CD14-positive monocyte (primary cell): ENCODE measurements at regions not wholly inside any gene's neighbourhood (a gene's known extent, or its start where the extent isn't known, plus 50 kb on each side); places are given as distances from the start of the nearest gene placed in this dataset.

Source experiments
- DNase-seq, 3 donors: peaks; one replicate each; pipeline ENCODE4 v3.0.0-alpha.2; 2011 to 2022
- H2AFZ ChIP-seq: 2 replicates; pipeline ENCODE4 v1.6.0; 2012; ENCODE audit warnings: mild to moderate bottlenecking, low read depth, low read length, inconsistent platforms; ENCODE audit not compliant: insufficient read depth, poor library complexity, severe bottlenecking
- H3K27ac ChIP-seq, 2 donors: 1 replicate in 1 of 2; 2 replicates in 1 of 2; pipeline ENCODE4 v1.5.1; 2012 to 2013; ENCODE audit warnings: low read length in 2 of 2, control low read depth in 1 of 2, inconsistent platforms in 1 of 2, low read depth in 1 of 2, mild to moderate bottlenecking in 1 of 2
- H3K27me3 ChIP-seq, 2 donors: one replicate each; pipeline versions ENCODE4 v1.6.0 to v1.6.1; 2011 to 2013; ENCODE audit warnings: low read length in 2 of 2; ENCODE audit not compliant: control insufficient read depth in 2 of 2, insufficient read depth in 2 of 2
- H3K36me3 ChIP-seq, 2 donors: replicated peaks in 1 of 2; 1 replicate in 1 of 2; 2 replicates in 1 of 2; pipeline versions ENCODE4 v1.5.1 to v1.6.1; 2012 to 2013; ENCODE audit warnings: low read length in 2 of 2, control low read depth in 1 of 2, inconsistent platforms in 1 of 2, mild to moderate bottlenecking in 1 of 2; ENCODE audit not compliant: insufficient read depth in 2 of 2, control insufficient read depth in 1 of 2
- H3K4me1 ChIP-seq, 2 donors: 1 replicate in 1 of 2; 2 replicates in 1 of 2; pipeline versions ENCODE4 v1.5.1 to v1.6.1; 2012 to 2013; ENCODE audit warnings: low read length in 2 of 2, control low read depth in 1 of 2, inconsistent platforms in 1 of 2, mild to moderate bottlenecking in 1 of 2, moderate library complexity in 1 of 2; ENCODE audit not compliant: insufficient read depth in 2 of 2, control insufficient read depth in 1 of 2
- H3K4me2 ChIP-seq: replicated peaks from 2 replicates; pipeline ENCODE3; 2012; ENCODE audit warnings: low read length, moderate library complexity, mild to moderate bottlenecking; ENCODE audit not compliant: poor library complexity, severe bottlenecking; ENCODE audit errors: extremely low read depth
- H3K4me3 ChIP-seq, 3 experiments: fragments of 200-600 bp in 1 of 3; sonication (generic) in 1 of 3; replicated peaks in 1 of 3; 1 replicate in 2 of 3; 2 replicates in 1 of 3; pipeline ENCODE4 v1.5.1; 2011 to 2013; ENCODE audit warnings: low read length in 3 of 3, mild to moderate bottlenecking in 3 of 3, control low read depth in 2 of 3, low read depth in 2 of 3, inconsistent platforms in 1 of 3, moderate library complexity in 1 of 3
- H3K79me2 ChIP-seq: 2 replicates; pipeline ENCODE4 v1.6.0; 2012; ENCODE audit warnings: mild to moderate bottlenecking, control low read depth, inconsistent platforms, low read length, moderate library complexity; ENCODE audit not compliant: insufficient read depth
- H3K9ac ChIP-seq: 2 replicates; pipeline ENCODE4 v1.6.0; 2017; ENCODE audit warnings: low read length, mild to moderate bottlenecking; ENCODE audit not compliant: insufficient read depth, poor library complexity, severe bottlenecking
- H3K9me3 ChIP-seq, 2 donors: replicated peaks in 1 of 2; 1 replicate in 1 of 2; 2 replicates in 1 of 2; pipeline versions ENCODE4 v1.5.1 to v1.6.1; 2012 to 2013; ENCODE audit warnings: low read length in 2 of 2, control low read depth in 1 of 2; ENCODE audit not compliant: control insufficient read depth in 1 of 2, insufficient read depth in 1 of 2
- H4K20me1 ChIP-seq: 2 replicates; pipeline ENCODE4 v1.6.0; 2012; ENCODE audit warnings: mild to moderate bottlenecking, low read length, control low read depth, moderate library complexity; ENCODE audit not compliant: insufficient read depth
- H3K27ac Mint-ChIP-seq, 7 donors: one replicate each; pipeline ENCODE4 v1.8.0; 2020; ENCODE audit warnings: mild to moderate bottlenecking in 7 of 7, mixed read lengths in 7 of 7, moderate library complexity in 6 of 7, inconsistent platforms in 2 of 7
- H3K27me3 Mint-ChIP-seq, 3 donors: one replicate each; pipeline ENCODE4 v1.8.0; 2021 to 2022; ENCODE audit warnings: low read depth in 3 of 3, mild to moderate bottlenecking in 3 of 3, mixed read lengths in 3 of 3, moderate library complexity in 3 of 3, inconsistent platforms in 1 of 3
- H3K36me3 Mint-ChIP-seq, 2 donors: one replicate each; pipeline ENCODE4 v1.8.0; 2020; ENCODE audit warnings: mixed read lengths in 2 of 2, inconsistent platforms in 1 of 2, mild to moderate bottlenecking in 1 of 2
- H3K4me1 Mint-ChIP-seq: one replicate; pipeline ENCODE4 v1.8.0; 2020; ENCODE audit warnings: mild to moderate bottlenecking, mixed read lengths
- H3K4me3 Mint-ChIP-seq, 2 donors: one replicate each; pipeline ENCODE4 v1.8.0; 2020; ENCODE audit warnings: mild to moderate bottlenecking in 2 of 2, mixed read lengths in 2 of 2, moderate library complexity in 1 of 2
- H3K9me3 Mint-ChIP-seq, 7 donors: one replicate each; pipeline ENCODE4 v1.8.0; 2020 to 2022; ENCODE audit warnings: mixed read lengths in 7 of 7, mild to moderate bottlenecking in 6 of 7, moderate library complexity in 6 of 7, inconsistent platforms in 2 of 7
- WGBS: methylation state at CpG from one replicate; pipeline ENCODE4 v1.1.5; 2013; ENCODE audit warnings: missing lambda C conversion rate; ENCODE audit not compliant: insufficient coverage; 5-methylcytosine and 5-hydroxymethylcytosine counted together
- intact Hi-C, 2 donors: fragments of 100-400 bp; cut with micrococcal nuclease; formaldehyde crosslinking; loops; one replicate each; pipeline versions ENCODE4 v1.15.0 to v1.15.1; 2023
- TF ChIP-seq, protein P1 (sequence below): fragments of 200-600 bp; IDR thresholded peaks from one replicate; pipeline ENCODE4 v1.8.0; 2022; ENCODE audit warnings: antibody characterized with exemption, mild to moderate bottlenecking

DNA sequence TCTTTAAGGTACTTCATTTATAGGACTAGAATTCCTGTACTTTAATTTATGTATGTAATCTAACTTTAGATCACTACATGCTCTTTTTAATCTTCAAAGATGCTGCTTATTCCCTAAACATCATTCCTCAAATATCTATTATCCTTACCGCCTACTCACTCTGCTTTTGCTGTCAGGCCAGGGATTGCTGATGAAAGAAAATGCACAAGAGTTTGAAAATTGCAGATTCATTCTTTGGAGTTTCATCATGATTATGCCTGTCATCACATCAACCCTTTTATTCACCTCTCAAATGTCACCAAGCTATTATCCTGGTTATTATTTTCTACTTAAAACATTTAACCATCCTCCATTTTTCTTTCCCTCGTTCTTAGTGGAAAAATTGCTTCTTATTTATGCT lies 802.7 kb downstream of the METTL15 start:
- WGBS = 100% methylated on average over 1 of the region's 2 CpGs
- Mint-ChIP-seq H3K27ac (no peak overlapping the region), H3K4me1 (no peaks in the 10 kb centered on the region), H3K36me3 (no peaks in the 10 kb centered on the region), H3K4me3 (no peak overlapping the region), H3K27me3 (no peaks in the 10 kb centered on the region), H3K9me3 (peaks cover 0 to 3% (median 0%) of the 10 kb centered on the region in 7 donors)
- Histone ChIP-seq H3K9me3 (no peaks in the 10 kb centered on the region), H3K36me3 (no peaks in the 10 kb centered on the region), H3K4me1 (no peaks in the 10 kb centered on the region), H3K79me2 (no peaks in the 10 kb centered on the region), H4K20me1 (no peaks in the 10 kb centered on the region), H2AFZ (no peak overlapping the region), H3K27me3 (no peaks in the 10 kb centered on the region), H3K4me3 (no peak overlapping the region), H3K9ac (no peak overlapping the region), H3K4me2 (no peak overlapping the region), H3K27ac (no peak overlapping the region)
- TF ChIP-seq, protein P1, sequence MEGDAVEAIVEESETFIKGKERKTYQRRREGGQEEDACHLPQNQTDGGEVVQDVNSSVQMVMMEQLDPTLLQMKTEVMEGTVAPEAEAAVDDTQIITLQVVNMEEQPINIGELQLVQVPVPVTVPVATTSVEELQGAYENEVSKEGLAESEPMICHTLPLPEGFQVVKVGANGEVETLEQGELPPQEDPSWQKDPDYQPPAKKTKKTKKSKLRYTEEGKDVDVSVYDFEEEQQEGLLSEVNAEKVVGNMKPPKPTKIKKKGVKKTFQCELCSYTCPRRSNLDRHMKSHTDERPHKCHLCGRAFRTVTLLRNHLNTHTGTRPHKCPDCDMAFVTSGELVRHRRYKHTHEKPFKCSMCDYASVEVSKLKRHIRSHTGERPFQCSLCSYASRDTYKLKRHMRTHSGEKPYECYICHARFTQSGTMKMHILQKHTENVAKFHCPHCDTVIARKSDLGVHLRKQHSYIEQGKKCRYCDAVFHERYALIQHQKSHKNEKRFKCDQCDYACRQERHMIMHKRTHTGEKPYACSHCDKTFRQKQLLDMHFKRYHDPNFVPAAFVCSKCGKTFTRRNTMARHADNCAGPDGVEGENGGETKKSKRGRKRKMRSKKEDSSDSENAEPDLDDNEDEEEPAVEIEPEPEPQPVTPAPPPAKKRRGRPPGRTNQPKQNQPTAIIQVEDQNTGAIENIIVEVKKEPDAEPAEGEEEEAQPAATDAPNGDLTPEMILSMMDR = no peak
- DNase-seq = no peak
- intact Hi-C loops = no loop called here

GRCh38 chr11:28903716-28904115 lies 795.5 kb downstream of the METTL15 start:
- Histone ChIP-seq H3K79me2 (no peaks in the 10 kb centered on the region), H3K9ac (no peak overlapping the region), H3K27ac (no peak overlapping the region), H3K27me3 (no peaks in the 10 kb centered on the region), H3K9me3 (peaks cover 4% of the 10 kb centered on the region in 2 donors), H3K36me3 (no peaks in the 10 kb centered on the region), H4K20me1 (no peaks in the 10 kb centered on the region), H2AFZ (no peak overlapping the region), H3K4me1 (no peaks in the 10 kb centered on the region), H3K4me2 (no peak overlapping the region), H3K4me3 (no peak overlapping the region)
- Mint-ChIP-seq H3K4me3 (no peak overlapping the region), H3K9me3 (peaks cover 0 to 7% (median 2%) of the 10 kb centered on the region in 7 donors), H3K36me3 (no peaks in the 10 kb centered on the region), H3K27ac (no peak overlapping the region), H3K27me3 (no peaks in the 10 kb centered on the region), H3K4me1 (no peaks in the 10 kb centered on the region)
- DNase-seq = no peak
- WGBS = 61% methylated on average over 2 of the region's 2 CpGs
- TF ChIP-seq, protein P1 = no peak
- intact Hi-C loops = no loop called here
